GM12892 (cell line): ENCODE measurements at regions not wholly inside any gene's neighbourhood (a gene's known extent, or its start where the extent isn't known, plus 50 kb on each side); places are given as distances from the start of the nearest gene placed in this dataset.

Experiments
- DNase-seq: peaks from one replicate; pipeline ENCODE4 v3.0.0; 2011; ENCODE audit not compliant: insufficient read length
- FAIRE-seq: peaks from 2 replicates; lab custom pipeline; 2011; peaks lifted over from hg19 to GRCh38; lab: Jason Lieb, UNC
- POLR2A ChIP-seq: IDR thresholded peaks from 2 replicates; pipeline ENCODE4 v1.6.1; 2011; ENCODE audit warnings: low read depth, low read length, control low read depth
- POLR2AphosphoS5 ChIP-seq: IDR thresholded peaks from 2 replicates; pipeline ENCODE4 v1.6.1; 2011; ENCODE audit warnings: low read depth, low read length, control low read depth
- TAF1 ChIP-seq: IDR thresholded peaks from 2 replicates; pipeline ENCODE4 v1.6.1; 2011; ENCODE audit warnings: low read depth, mild to moderate bottlenecking, control low read depth, low read length, borderline replicate concordance

DNA sequence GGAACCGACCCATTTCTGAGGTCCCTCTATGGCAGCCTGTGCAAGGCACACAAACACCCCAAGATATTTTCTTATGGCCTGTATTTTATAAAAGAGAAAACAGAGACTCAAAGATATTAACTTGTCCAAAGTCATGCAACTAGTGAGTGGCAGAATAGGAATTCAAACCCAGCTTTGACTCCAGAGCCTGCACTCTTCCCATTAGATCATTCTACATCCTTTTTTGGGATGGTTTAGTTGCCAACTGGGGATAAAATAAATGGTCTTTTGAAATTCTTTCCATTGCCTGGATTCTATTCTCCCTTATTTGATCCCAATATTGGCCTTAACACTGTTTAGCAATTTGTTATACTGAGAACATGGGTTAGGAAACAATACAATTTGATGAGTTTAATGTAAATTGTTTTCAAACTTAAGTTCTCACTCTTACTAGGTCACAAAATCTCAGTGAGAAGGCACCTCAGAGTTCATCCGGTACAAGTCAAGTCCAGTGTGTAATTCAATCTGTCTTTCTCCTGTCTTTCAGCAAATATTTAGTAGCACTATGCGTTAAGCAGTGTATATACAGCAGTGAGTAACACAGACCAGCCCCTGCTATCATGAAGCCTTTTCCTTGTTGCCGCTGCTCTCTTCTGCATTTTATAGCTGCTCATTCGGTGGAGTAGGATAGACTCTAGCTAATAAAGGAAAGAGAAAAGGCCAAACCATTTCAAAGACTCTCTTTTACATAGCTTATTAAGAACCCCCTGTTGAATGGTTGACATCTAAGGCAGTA, 162.1 kb upstream of the IFNG-AS1 start:
- TF ChIP-seq TAF1 (no peak), POLR2A (no peak)
- DNase-seq (no peak), FAIRE-seq (no peak)

DNA sequence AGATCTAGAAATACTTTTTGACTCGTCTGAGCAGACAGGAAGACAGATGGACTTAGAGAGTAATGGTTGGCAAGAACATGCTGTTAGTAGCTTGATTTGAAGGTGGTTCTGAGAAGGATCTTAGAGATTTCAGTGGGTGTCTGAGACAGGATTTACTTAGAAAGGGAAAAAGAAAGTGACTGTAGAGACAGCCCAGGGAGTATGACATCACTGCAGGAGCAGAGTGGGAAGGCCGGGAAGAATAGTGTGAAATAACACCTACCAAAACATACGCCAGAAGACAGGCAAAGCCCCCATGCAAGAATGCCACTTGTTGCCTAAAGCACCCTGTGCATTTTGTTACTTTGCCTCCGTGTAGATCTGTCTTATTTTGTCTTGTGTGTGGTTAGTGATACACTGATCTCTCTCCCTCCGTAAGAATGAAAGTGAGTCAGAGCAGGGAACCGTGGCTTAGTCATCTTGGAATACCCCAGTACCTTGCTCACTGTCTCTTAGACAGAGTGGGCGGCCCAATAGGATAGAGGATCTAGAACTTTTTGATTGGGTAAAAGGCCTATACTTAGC, 161.3 kb upstream of the IFNG-AS1 start:
- FAIRE-seq (no peak), DNase-seq (no peak)
- TF ChIP-seq TAF1 (no peak), POLR2AphosphoS5 (no peak), POLR2A (no peak)

DNA sequence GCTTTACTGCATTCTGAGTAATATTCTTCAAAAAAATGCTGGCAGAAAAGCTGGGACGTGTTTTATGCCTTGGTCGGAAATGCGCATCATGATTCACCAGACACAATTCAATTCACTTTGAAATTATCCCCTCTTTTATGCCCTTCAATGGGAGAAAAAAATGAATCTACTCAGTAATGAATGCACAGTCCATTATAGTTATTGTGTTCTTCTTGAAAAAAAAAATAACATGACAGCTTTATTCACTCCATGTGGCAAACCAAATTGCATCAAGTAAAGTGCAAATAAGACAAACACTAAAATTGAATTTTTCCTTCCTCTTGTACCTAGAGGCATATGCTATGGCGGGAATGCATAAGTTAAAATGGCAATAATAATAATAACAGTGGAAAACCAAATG, 159.4 kb upstream of the IFNG-AS1 start:
- no peak for FAIRE-seq
- DNase-seq, result no peak
- TF ChIP-seq TAF1 (no peak), POLR2A (no peak), POLR2AphosphoS5 (no peak)

DNA sequence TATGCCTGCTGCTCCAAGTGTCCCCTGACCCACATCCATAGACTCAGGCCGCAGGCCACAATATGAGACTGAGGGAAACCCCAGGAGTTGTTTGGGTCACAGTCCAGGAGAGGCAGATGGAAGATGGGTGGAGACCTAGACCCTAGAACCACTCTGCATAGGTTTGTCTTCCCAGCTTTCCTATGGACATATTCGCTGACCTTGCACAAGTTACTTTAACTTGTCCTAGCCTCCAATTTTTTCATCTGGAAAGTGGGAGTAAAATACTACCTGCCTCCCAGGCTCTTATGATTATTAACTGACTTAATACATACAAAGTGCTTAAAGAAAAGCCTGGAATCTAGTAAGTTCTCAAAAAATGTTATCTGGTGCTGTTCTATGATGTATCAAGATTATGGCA, 157.1 kb upstream of the IFNG-AS1 start:
- TF ChIP-seq POLR2AphosphoS5 (no peak), POLR2A (no peak), TAF1 (no peak)
- no peak for FAIRE-seq
- DNase-seq, result no peak

DNA sequence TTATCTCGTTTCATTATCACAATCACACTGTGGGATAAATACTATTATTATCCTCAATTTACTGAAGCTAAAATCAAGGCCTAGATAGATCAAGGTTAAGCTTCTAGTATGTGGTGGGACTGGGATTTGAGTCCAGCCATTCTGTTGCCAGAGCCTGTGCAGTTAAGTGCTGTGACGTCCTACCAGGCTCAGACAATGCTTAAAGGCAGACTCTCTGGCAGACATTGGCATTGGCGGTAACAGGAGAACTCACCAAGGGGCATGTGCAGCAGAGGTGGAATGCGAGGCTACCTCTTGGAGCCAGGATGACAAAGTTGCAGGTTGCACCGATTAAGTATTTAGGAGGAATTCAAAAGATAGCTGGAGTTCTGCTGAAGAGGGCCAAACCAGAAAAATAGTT, 155.6 kb upstream of the IFNG-AS1 start:
- no peak for FAIRE-seq

DNA sequence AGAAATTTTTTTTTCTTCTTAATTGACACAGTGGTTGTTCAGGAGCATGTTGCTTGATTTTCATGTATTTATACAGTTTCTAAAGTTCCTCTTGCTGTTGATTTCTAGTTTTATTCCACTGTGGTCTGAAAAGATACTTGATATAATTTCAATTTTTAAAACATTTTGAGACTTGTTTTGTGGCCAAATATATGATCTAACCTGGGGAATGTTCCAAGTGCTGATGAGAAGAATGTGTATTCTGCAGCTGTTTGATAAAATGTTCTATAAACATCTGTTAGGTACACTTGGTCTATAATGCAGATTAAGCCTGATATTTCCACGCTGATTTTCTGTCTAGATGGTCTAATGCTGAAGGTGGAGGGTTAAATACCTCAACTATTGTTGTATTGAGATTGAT, 151.4 kb upstream of the IFNG-AS1 start:
- no peak for DNase-seq
- no peak for FAIRE-seq
- TF ChIP-seq POLR2A, result no peak
- TF ChIP-seq TAF1, result no peak

More for the DNA sequence above, 155.6 kb upstream of the IFNG-AS1 start:
- no peak for DNase-seq
- TF ChIP-seq POLR2A, result no peak
- no peak for TF ChIP-seq POLR2AphosphoS5
- no peak for TF ChIP-seq TAF1

DNA sequence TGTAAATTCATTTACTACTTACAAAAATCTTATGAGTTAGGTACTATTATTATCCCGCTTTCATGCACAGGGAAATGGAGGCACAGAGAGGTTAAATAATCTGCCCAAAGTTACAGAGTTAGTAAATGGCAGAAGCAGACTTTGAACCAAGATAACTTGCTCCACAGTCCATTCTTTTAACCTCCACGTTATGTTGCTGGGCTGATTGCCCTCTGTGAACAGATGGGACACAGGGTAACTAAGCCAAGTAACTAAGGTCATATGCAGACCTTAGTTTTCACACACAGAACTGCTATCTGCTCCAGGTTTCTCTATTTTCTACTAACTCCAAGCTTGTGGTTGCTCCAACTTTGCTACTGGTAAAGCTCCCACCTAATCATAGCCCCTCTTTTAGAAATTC, 147.1 kb upstream of the IFNG-AS1 start:
- TF ChIP-seq TAF1, result no peak
- TF ChIP-seq POLR2A, result no peak
- TF ChIP-seq POLR2AphosphoS5, result no peak
- no peak for FAIRE-seq
- no peak for DNase-seq

DNA sequence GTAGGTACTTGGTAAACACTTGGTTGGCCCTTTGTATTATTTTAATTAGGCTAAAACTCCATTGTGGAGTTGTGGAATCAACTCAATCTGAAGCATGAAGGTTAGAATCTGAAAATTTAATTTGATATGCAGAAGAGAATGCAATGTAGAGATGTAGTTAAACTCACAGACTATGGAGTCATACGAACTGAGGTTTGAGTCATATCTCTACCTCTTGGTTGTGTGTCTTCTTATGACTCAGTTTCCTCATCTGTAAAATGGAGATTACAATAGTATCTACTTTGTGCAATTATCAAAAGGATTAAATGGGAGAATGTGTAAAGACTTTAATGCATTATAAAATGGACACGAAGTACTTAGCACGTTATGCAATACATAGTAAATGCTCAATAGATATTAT, 146.0 kb upstream of the IFNG-AS1 start:
- FAIRE-seq, result no peak

DNA sequence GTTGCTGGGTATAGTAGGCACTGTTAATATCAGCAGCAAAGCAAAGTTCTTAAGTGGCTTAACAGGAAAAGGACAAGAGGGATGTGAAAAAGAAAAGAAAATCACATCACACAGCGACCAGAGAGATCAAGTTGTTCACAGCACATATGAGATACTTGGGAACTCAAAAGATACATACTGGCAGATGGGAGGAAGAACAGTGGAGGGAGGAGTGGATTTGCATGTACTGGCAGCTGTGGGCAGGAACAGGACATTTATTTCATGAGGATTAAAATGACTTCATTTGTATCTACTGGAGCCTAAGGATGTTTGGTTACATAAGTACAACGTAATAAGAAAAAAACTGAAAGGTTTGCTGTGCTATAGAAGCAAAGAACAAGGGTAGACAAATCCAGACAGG, 136.5 kb upstream of the IFNG-AS1 start:
- DNase-seq (no peak), FAIRE-seq (no peak)
- TF ChIP-seq POLR2AphosphoS5 (no peak), TAF1 (no peak), POLR2A (no peak)

More for the DNA sequence above, 146.0 kb upstream of the IFNG-AS1 start:
- TF ChIP-seq POLR2AphosphoS5, result no peak
- TF ChIP-seq POLR2A, result no peak
- TF ChIP-seq TAF1, result no peak
- DNase-seq, result no peak

DNA sequence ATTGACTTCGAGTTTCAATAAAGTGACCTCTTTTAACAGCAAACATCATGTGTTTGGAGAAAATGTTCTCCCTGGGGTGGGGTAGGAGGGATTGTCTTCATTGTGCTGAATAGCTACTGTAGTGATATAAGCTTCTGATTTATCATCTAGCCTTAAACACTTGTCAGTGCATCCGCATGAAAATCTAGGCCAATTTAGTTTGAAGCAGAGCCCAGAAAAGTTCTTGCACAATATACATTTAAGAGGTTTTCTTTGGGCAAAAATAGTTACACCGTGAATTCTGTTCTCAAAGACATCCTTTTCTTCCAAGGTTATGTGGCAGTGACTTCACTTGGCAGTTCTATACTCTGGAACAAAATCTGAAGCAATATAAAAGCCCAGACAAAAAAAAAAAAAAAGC, 136.0 kb upstream of the IFNG-AS1 start:
- DNase-seq, result no peak
- no peak for FAIRE-seq
- TF ChIP-seq POLR2A (no peak), POLR2AphosphoS5 (no peak), TAF1 (no peak)

DNA sequence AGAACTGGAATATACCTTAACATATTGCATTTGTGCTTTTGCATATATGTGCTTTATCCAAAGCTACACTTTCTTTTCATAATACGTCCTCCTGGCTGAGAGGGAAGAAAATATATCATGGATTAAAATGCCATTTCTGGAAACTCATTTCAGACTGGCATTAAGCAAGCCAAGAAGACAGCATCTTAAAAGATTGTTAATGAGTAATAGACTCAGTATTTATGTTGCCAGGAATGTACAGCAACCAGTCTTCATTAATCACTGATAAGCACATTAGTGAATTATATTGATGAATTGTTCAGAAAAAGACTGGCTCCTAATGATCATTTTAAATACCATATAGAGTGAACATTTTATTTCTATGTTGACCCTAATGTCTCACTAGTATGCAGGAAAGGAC, 134.9 kb upstream of the IFNG-AS1 start:
- TF ChIP-seq POLR2A (no peak), TAF1 (no peak), POLR2AphosphoS5 (no peak)
- no peak for FAIRE-seq
- no peak for DNase-seq

DNA sequence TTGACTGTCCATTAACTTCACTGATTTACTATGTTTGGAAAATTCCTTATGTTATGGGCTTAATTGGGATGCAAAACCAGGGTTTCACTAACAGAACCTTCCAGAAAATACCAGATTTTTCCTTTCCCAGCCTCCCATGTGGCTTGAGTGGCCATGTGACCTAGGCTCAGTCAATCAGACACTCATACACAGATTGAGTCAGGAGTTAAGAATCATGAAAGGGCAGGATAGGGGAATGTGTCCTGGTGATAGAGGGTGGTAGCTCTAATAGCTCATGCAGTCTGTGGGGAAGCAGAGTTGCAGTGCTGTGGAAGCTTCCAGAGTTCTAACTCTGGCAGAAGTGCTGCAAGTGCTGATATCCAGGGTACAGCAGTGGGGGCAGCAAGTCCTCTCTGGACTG, 134.1 kb upstream of the IFNG-AS1 start:
- DNase-seq, result no peak
- no peak for FAIRE-seq
- TF ChIP-seq POLR2A (no peak), TAF1 (no peak), POLR2AphosphoS5 (no peak)

DNA sequence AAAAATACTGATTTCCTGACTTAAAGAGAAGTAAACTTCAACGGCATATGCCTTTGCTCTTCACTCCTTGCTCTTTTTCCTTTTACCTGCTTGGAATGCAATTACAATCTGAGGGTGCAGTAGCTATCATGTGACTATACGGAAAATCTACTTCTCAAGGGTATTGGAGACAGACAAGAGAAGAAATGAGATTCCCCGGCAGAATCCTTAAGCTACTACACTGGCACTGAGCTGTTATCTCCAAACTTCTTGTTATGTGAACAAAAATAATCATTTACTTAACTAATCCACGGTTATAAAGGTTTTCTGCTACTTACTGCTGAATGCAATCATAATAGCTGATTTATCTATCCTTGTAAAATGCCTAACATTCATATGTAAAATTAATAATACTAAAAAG, 118.0 kb upstream of the IFNG-AS1 start:
- no peak for FAIRE-seq
- DNase-seq, result no peak
- TF ChIP-seq POLR2AphosphoS5, result no peak
